Gastroesophageal sphincter (tissue), 3 donors: ENCODE measurements at regions not wholly inside any gene's neighbourhood (a gene's known extent, or its start where the extent isn't known, plus 50 kb on each side); places are given as distances from the start of the nearest gene placed in this dataset.

Source experiments
- EP300 ChIP-seq: sonication (generic); formaldehyde crosslinking; IDR thresholded peaks from one replicate; pipeline ENCODE4 v1.6.1; 2017; ENCODE audit warnings: antibody characterized with exemption, mild to moderate bottlenecking
- POLR2A ChIP-seq, 2 donors: fragments of 450-650 bp; IDR thresholded peaks; one replicate each; pipeline ENCODE4 v1.6.1; 2017; ENCODE audit warnings: antibody characterized with exemption in 2 of 2, mild to moderate bottlenecking in 2 of 2, moderate library complexity in 1 of 2
- POLR2AphosphoS5 ChIP-seq: sonication (generic); formaldehyde crosslinking; IDR thresholded peaks from one replicate; pipeline ENCODE4 v1.6.1; 2017; ENCODE audit warnings: antibody characterized with exemption
- TF ChIP-seq, protein P1 (sequence below), 4 experiments: fragments of 200-600 bp in 2 of 4; fragments of 450-650 bp in 2 of 4; sonication (generic) in 1 of 4; IDR thresholded peaks; one replicate each; pipeline ENCODE4 v1.5.1; 2017 to 2019; ENCODE audit warnings: antibody characterized with exemption in 4 of 4, mild to moderate bottlenecking in 2 of 4, moderate library complexity in 2 of 4

GRCh38 chr4:62209757-62210485, 1009.8 kb downstream of the ADGRL3 start:
- TF ChIP-seq, protein P1, sequence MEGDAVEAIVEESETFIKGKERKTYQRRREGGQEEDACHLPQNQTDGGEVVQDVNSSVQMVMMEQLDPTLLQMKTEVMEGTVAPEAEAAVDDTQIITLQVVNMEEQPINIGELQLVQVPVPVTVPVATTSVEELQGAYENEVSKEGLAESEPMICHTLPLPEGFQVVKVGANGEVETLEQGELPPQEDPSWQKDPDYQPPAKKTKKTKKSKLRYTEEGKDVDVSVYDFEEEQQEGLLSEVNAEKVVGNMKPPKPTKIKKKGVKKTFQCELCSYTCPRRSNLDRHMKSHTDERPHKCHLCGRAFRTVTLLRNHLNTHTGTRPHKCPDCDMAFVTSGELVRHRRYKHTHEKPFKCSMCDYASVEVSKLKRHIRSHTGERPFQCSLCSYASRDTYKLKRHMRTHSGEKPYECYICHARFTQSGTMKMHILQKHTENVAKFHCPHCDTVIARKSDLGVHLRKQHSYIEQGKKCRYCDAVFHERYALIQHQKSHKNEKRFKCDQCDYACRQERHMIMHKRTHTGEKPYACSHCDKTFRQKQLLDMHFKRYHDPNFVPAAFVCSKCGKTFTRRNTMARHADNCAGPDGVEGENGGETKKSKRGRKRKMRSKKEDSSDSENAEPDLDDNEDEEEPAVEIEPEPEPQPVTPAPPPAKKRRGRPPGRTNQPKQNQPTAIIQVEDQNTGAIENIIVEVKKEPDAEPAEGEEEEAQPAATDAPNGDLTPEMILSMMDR (IDR thresholded peaks at IDR 0.05): no peak
- TF ChIP-seq POLR2A (IDR thresholded peaks at IDR 0.05) (no peak), EP300 (no peak), POLR2AphosphoS5 (no peak)
